Panc1 (cell line): ENCODE measurements at regions not wholly inside any gene's neighbourhood (a gene's known extent, or its start where the extent isn't known, plus 50 kb on each side); places are given as distances from the start of the nearest gene placed in this dataset.

ENCODE experiments used
- ATAC-seq: fragments of 200-7000 bp; cut with Tn5 transposase; 2 replicates; pipeline ENCODE4 v1.9.1; 2020; ENCODE audit warnings: mild to moderate bottlenecking, moderate library complexity
- BruUV-seq: library from RNA; stranded (reverse); fragments of 400-500 nt; replicated peaks from 2 replicates; lab custom pipeline; 2021; lab: Mats Ljungman, UMichigan
- CTCF ChIA-PET: fragments of 300-600 bp; sonication (Branson Sonifier 250); formaldehyde crosslinking; loops from one replicate; lab custom pipeline; 2022; ENCODE audit warnings: antibody characterized with exemption; lab: Charles Lee
- POLR2A ChIA-PET: fragments of 300-600 bp; sonication (Branson Sonifier 250); formaldehyde crosslinking; loops from one replicate; lab custom pipeline; 2022; ENCODE audit warnings: antibody characterized with exemption; lab: Charles Lee
- DNase-seq: peaks from one replicate; pipeline ENCODE4 v3.0.0-alpha.2; 2010; ENCODE audit warnings: low read depth, low spot score
- H3K27ac ChIP-seq: 2 replicates; pipeline ENCODE4 v1.5.1; 2011; ENCODE audit warnings: mild to moderate bottlenecking, low read length, inconsistent platforms
- H3K27me3 ChIP-seq: fragments of 200-500 bp; sonication (Bioruptor generic); 2 replicates; pipeline ENCODE4 v1.6.0; 2014; ENCODE audit warnings: low read length, inconsistent platforms; ENCODE audit not compliant: control insufficient read depth, insufficient read depth
- H3K36me3 ChIP-seq: fragments of 200-500 bp; sonication (Bioruptor generic); 2 replicates; pipeline ENCODE4 v1.5.1; 2014; ENCODE audit warnings: inconsistent platforms, mild to moderate bottlenecking, low read length, moderate library complexity; ENCODE audit not compliant: control insufficient read depth, insufficient read depth
- H3K4me1 ChIP-seq: 2 replicates; pipeline ENCODE4 v1.5.1; 2011; ENCODE audit warnings: inconsistent platforms, mild to moderate bottlenecking, low read length, moderate library complexity; ENCODE audit not compliant: control insufficient read depth, insufficient read depth
- H3K4me3 ChIP-seq, 2 experiments: 2 replicates each; pipeline ENCODE4 v1.5.1; 2011 to 2012; ENCODE audit warnings: low read depth in 2 of 2, low read length in 2 of 2, mild to moderate bottlenecking in 2 of 2, inconsistent platforms in 1 of 2, moderate library complexity in 1 of 2
- H3K9me3 ChIP-seq: fragments of 200-500 bp; sonication (Bioruptor generic); 2 replicates; pipeline ENCODE4 v1.5.1; 2014; ENCODE audit warnings: low read depth, mild to moderate bottlenecking, inconsistent platforms, low read length, moderate library complexity; ENCODE audit not compliant: control insufficient read depth, insufficient read depth
- CTCF ChIP-seq: fragments of 450-650 bp; IDR thresholded peaks from 2 replicates; pipeline ENCODE4 v1.5.1; 2017; ENCODE audit warnings: mild to moderate bottlenecking
- POLR2AphosphoS5 ChIP-seq: IDR thresholded peaks from 2 replicates; pipeline ENCODE4 v1.6.1; 2012; ENCODE audit warnings: mild to moderate bottlenecking, low read depth, low read length, moderate library complexity
- REST ChIP-seq, 2 experiments: IDR thresholded peaks; 2 replicates each; pipeline ENCODE4 v1.6.1; 2011 to 2012; ENCODE audit warnings: low read depth in 2 of 2, control low read depth in 1 of 2, low read length in 1 of 2, mild to moderate bottlenecking in 1 of 2, moderate library complexity in 1 of 2; ENCODE audit not compliant: insufficient read depth in 1 of 2
- SIN3A ChIP-seq: IDR thresholded peaks from 2 replicates; pipeline ENCODE4 v1.6.1; 2012; ENCODE audit warnings: low read depth, mild to moderate bottlenecking, low read length, moderate library complexity, borderline replicate concordance; ENCODE audit not compliant: insufficient read depth
- TCF7L2 ChIP-seq: IDR thresholded peaks from 2 replicates; pipeline ENCODE4 v1.6.1; 2011; ENCODE audit warnings: mild to moderate bottlenecking, low read depth, low read length, inconsistent platforms
- in situ Hi-C: cut with HindIII; loops from 2 replicates; pipeline ENCODE4 v1.10.0; 2016; ENCODE audit warnings: low sequenced_read_pairs, low pct_unique_long_range_greater_than_20kb
- intact Hi-C: fragments of 100-400 bp; cut with micrococcal nuclease; formaldehyde crosslinking; loops from one replicate; pipeline ENCODE4 v1.10.0; 2022; ENCODE audit not compliant: unreplicated experiment

GRCh38 chr16:50942143-50942542 lies 200.3 kb downstream of the CYLD start:
- H3K4me1 ChIP-seq: no peaks in the 10 kb centered on the region
- no peaks in the 10 kb centered on the region for H3K36me3 ChIP-seq
- ATAC-seq (no peak), DNase-seq (no peak)
- POLR2A ChIA-PET: no interaction called here
- no TSS peak for BruUV-seq
- in situ Hi-C loops: no loop called here
- TF ChIP-seq SIN3A (no peak), CTCF (no peak), POLR2AphosphoS5 (no peak), TCF7L2 (no peak), REST (IDR thresholded peaks at IDR 0.05; ENCODE audit: insufficient read depth in 1 of 2, low read depth in 2 of 2, low read length in 1 of 2) (no peak)
- H3K9me3 ChIP-seq: no peaks in the 10 kb centered on the region
- no peaks in the 10 kb centered on the region for H3K27me3 ChIP-seq
- H3K4me3 ChIP-seq: no peak overlapping the region
- CTCF ChIA-PET: no interaction called here
- intact Hi-C loops: no loop called here
- H3K27ac ChIP-seq: no peak overlapping the region

DNA sequence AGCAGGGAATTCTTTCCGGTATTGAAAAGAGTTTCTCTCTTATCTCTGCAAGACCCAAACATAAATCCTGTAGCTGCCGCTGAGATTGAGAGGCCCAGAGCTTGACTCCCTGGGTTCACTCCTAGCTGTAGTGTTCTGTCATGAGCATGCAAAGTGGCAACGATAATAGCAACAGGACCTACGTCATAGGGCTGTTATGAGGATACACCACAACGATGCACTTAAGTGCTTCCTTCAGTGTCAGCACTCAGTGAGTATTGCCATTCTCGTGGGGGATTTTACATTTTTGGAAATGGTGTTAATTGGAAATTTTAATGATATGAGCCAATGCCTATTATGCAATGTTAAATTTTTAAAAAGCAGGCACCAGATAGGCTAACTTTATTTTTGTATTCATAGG lies 199.8 kb downstream of the CYLD start:
- in situ Hi-C loops: no loop called here
- TF ChIP-seq TCF7L2 (no peak), POLR2AphosphoS5 (no peak), CTCF (no peak), SIN3A (no peak), REST (IDR thresholded peaks at IDR 0.05; ENCODE audit: insufficient read depth in 1 of 2, low read depth in 2 of 2, low read length in 1 of 2) (no peak)
- H3K36me3 ChIP-seq: no peaks in the 10 kb centered on the region
- ChIA-PET POLR2A (no interaction called here), CTCF (no interaction called here)
- H3K9me3 ChIP-seq: no peaks in the 10 kb centered on the region
- no peak overlapping the region for H3K4me3 ChIP-seq
- no TSS peak for BruUV-seq
- intact Hi-C loops: no loop called here
- H3K27ac ChIP-seq: no peak overlapping the region
- no peak for ATAC-seq
- no peak for DNase-seq
- no peaks in the 10 kb centered on the region for H3K4me1 ChIP-seq
- H3K27me3 ChIP-seq: no peaks in the 10 kb centered on the region
